SH-SY5Y (cell line): ENCODE measurements at regions not wholly inside any gene's neighbourhood (a gene's known extent, or its start where the extent isn't known, plus 50 kb on each side); places are given as distances from the start of the nearest gene placed in this dataset.

Experiments used
- GATA2 ChIP-seq: IDR thresholded peaks from 2 replicates; pipeline ENCODE4 v1.6.1; 2011; ENCODE audit warnings: mild to moderate bottlenecking, low read depth, low read length
- GATA3 ChIP-seq: IDR thresholded peaks from 2 replicates; pipeline ENCODE4 v1.6.1; 2011; ENCODE audit warnings: low read depth, mild to moderate bottlenecking, low read length, moderate library complexity

- TF ChIP-seq GATA2 (no peak), GATA3 (no peak)
Observed at GRCh38 chr3:124404621-124405020, 325.6 kb upstream of the UMPS start.
